Esophagus (tissue), 2 donors: ENCODE measurements at regions not wholly inside any gene's neighbourhood (a gene's known extent, or its start where the extent isn't known, plus 50 kb on each side); places are given as distances from the start of the nearest gene placed in this dataset.

Source experiments
- H3K27ac ChIP-seq, 2 donors: one replicate each; pipeline ENCODE4 v1.5.1; 2013; ENCODE audit warnings: low read depth in 2 of 2, mild to moderate bottlenecking in 2 of 2, inconsistent platforms in 1 of 2, low read length in 1 of 2, moderate library complexity in 1 of 2
- H3K27me3 ChIP-seq, 2 donors: one replicate each; pipeline ENCODE4 v1.6.1; 2013; ENCODE audit warnings: low read length in 2 of 2, control low read depth in 1 of 2, mild to moderate bottlenecking in 1 of 2; ENCODE audit not compliant: insufficient read depth in 2 of 2, control insufficient read depth in 1 of 2
- H3K36me3 ChIP-seq, 2 donors: one replicate each; pipeline ENCODE4 v1.6.1; 2013; ENCODE audit warnings: low read length in 1 of 2; ENCODE audit not compliant: control insufficient read depth in 2 of 2, insufficient read depth in 2 of 2
- H3K4me1 ChIP-seq, 2 donors: one replicate each; pipeline ENCODE4 v1.6.1; 2013; ENCODE audit warnings: low read length in 1 of 2; ENCODE audit not compliant: control insufficient read depth in 2 of 2, insufficient read depth in 2 of 2
- H3K4me3 ChIP-seq, 2 donors: one replicate each; pipeline ENCODE4 v1.5.1; 2013; ENCODE audit warnings: low read length in 2 of 2, mild to moderate bottlenecking in 2 of 2, low read depth in 1 of 2, moderate library complexity in 1 of 2
- H3K9me3 ChIP-seq, 2 donors: one replicate each; pipeline ENCODE4 v1.6.1; 2013; ENCODE audit warnings: mild to moderate bottlenecking in 2 of 2, low read depth in 1 of 2, low read length in 1 of 2, moderate library complexity in 1 of 2; ENCODE audit not compliant: control insufficient read depth in 2 of 2, insufficient read depth in 1 of 2
- WGBS, 2 donors: extraction: QIAGEN DNeasy Blood & Tissue Kit; methylation state at CpG; one replicate each; pipeline ENCODE4 v1.1.7; 2013; 5-methylcytosine and 5-hydroxymethylcytosine counted together
- donor health status: healthy with polysubstance abuse.
- donor health status: Bipolar disorder and iron deficiency.

GRCh38 chr13:20351281-20352022 is 119.3 kb upstream of the GJB6 start:
- Histone ChIP-seq H3K27ac (no peak overlapping the region), H3K4me3 (no peak overlapping the region), H3K9me3 (peaks cover 0 to 3% of the 10 kb centered on the region in 2 donors), H3K4me1 (peaks cover 0 to 5% of the 10 kb centered on the region in 2 donors), H3K27me3 (no peaks in the 10 kb centered on the region), H3K36me3 (no peaks in the 10 kb centered on the region)
- WGBS, 2 donors = 75 to 89% methylated on average over 6 of the region's 6 CpGs

DNA sequence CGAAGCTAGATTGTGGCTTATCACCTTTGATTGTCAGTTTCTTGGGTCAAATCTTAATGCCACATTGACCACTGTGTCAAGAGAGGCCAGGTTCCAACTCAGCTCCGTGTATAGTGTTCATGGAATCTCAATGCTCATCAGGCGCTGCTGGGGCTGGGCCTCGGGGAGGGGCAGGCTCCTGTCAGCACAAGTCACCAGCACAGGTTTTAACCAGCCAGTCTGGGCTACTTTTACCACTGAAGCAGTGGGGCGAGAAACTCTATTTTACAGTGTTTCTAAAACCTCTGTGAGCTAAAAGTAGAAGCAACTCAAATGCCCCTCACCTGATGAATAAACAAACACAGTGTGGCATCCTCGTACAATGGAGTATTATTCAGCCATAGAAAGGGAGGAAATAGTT is 118.7 kb upstream of the GJB6 start:
- Histone ChIP-seq H3K27ac (no peak overlapping the region), H3K4me3 (no peak overlapping the region), H3K27me3 (no peaks in the 10 kb centered on the region), H3K36me3 (no peaks in the 10 kb centered on the region), H3K9me3 (peaks cover 0 to 3% of the 10 kb centered on the region in 2 donors), H3K4me1 (peaks cover 0 to 5% of the 10 kb centered on the region in 2 donors)
- 49 to 61% methylated on average over 6 of the region's 6 CpGs for WGBS, 2 donors

DNA sequence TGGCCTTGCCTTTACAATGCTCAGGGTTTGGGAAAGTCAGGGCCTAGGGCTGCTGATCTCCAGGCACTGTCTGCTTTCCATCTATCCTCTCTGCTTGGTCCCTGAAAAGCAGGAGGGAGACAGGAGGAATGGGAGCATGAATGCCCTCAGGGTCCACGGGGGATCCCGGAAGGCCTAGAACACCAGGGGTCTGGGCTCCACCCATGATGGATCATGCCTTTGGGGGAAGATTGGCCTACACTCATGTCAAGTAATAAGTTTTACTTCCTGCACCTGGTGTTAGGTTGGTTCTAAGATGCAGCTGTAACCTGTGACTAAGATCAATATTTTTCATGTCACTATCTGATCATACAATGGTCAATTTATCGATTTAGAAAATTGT is 118.3 kb upstream of the GJB6 start:
- H3K27ac ChIP-seq = no peak overlapping the region
- peaks cover 0 to 3% of the 10 kb centered on the region in 2 donors for H3K9me3 ChIP-seq
- WGBS, 2 donors = 71 to 82% methylated on average over 3 of the region's 3 CpGs
- H3K4me1 ChIP-seq = peaks cover 0 to 5% of the 10 kb centered on the region in 2 donors
- no peaks in the 10 kb centered on the region for H3K36me3 ChIP-seq
- H3K27me3 ChIP-seq = no peaks in the 10 kb centered on the region
- H3K4me3 ChIP-seq = no peak overlapping the region

DNA sequence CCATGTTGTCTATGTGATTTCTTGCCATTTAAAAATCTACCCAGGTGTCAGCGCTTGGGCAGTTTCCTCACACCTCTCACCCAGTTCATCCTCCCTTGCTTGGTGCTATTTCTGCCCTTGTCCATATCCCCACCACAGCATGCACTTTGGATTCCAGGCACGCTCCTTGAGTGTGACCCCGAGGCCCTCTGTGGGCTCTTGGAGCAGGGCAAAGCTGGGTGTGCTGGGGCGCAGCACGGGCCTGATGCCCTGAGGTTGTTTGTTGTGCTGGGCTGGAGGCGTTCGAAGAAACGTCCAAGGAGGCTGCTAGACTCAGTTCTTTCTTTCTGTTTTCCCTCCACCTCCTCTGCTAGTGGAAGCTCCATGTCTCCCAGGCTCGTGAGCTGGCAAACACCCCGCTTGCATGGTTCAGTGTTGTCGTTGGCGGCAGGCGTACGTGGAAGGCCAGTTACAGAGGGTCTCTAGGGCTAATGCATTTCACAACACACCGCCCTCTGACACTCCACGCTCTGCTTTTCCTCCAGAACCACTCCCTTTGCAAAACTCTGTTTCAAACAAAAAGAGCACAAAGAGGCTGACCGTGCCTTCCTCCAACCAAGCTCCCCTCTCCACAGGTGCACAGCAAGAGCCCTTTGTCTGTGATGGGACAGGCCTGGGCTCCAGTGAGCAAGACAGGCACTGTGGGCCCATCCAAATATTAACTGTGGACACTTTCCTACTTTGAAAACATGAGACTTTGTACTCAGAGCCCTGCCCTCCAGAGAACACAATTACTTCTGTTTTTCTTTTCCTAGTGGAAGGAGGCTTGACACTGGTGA is 117.7 kb upstream of the GJB6 start:
- Histone ChIP-seq H3K9me3 (peaks cover 0 to 3% of the 10 kb centered on the region in 2 donors), H3K27ac (no peak overlapping the region), H3K27me3 (no peaks in the 10 kb centered on the region), H3K36me3 (no peaks in the 10 kb centered on the region), H3K4me1 (peaks cover 0 to 8% of the 10 kb centered on the region in 2 donors), H3K4me3 (no peak overlapping the region)
- 79 to 84% methylated on average over 17 of the region's 17 CpGs for WGBS, 2 donors

- no peak overlapping the region for H3K4me3 ChIP-seq
- 86 to 91% methylated on average over 8 of the region's 8 CpGs for WGBS, 2 donors
- no peak overlapping the region for H3K27ac ChIP-seq
- no peaks in the 10 kb centered on the region for H3K27me3 ChIP-seq
- peaks cover 0 to 3% of the 10 kb centered on the region in 2 donors for H3K9me3 ChIP-seq
- H3K36me3 ChIP-seq = no peaks in the 10 kb centered on the region
- peaks cover 0 to 8% of the 10 kb centered on the region in 2 donors for H3K4me1 ChIP-seq
These were observed 116.7 kb upstream of the GJB6 start for GRCh38 chr13:20348645-20349408.

DNA sequence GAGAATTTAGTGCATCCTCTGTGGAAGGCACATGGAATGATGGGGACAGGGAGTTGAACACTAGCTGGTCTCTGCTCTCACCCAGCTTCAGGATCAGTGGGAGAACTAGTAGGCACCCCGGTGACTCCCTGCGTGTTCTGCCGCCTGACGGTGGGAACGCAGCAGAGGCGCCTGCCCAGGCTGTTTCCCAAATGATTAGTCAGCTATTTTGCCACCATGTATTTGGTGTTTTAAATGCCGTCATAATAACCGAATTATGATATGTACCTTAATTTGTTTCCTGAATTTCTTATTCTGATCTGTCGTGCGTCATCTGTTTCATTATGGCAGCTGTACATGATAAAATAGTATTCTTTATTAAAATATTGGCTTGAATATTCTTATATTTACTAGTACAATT is 115.9 kb upstream of the GJB6 start:
- H3K27me3 ChIP-seq = no peaks in the 10 kb centered on the region
- WGBS, 2 donors = 95 to 96% methylated on average over 10 of the region's 10 CpGs
- H3K36me3 ChIP-seq = no peaks in the 10 kb centered on the region
- peaks cover 0 to 3% of the 10 kb centered on the region in 2 donors for H3K9me3 ChIP-seq
- peaks cover 0 to 8% of the 10 kb centered on the region in 2 donors for H3K4me1 ChIP-seq
- no peak overlapping the region for H3K4me3 ChIP-seq
- no peak overlapping the region for H3K27ac ChIP-seq

- 73 to 75% methylated on average over 10 of the region's 10 CpGs for WGBS, 2 donors
- Histone ChIP-seq H3K4me3 (no peak overlapping the region), H3K27ac (no peak overlapping the region), H3K27me3 (no peaks in the 10 kb centered on the region), H3K4me1 (peaks cover 0 to 7% of the 10 kb centered on the region in 2 donors), H3K36me3 (no peaks in the 10 kb centered on the region), H3K9me3 (peaks cover 0 to 3% of the 10 kb centered on the region in 2 donors)
These were observed 112.8 kb upstream of the GJB6 start for GRCh38 chr13:20344836-20345490.

- Histone ChIP-seq H3K4me3 (no peak overlapping the region), H3K4me1 (peaks cover 0 to 7% of the 10 kb centered on the region in 2 donors), H3K27me3 (no peaks in the 10 kb centered on the region), H3K36me3 (no peaks in the 10 kb centered on the region), H3K27ac (no peak overlapping the region), H3K9me3 (no peaks in the 10 kb centered on the region)
- 90 to 93% methylated on average over 3 of the region's 3 CpGs for WGBS, 2 donors
These were observed 110.2 kb upstream of the GJB6 start for GRCh38 chr13:20342311-20342710.

DNA sequence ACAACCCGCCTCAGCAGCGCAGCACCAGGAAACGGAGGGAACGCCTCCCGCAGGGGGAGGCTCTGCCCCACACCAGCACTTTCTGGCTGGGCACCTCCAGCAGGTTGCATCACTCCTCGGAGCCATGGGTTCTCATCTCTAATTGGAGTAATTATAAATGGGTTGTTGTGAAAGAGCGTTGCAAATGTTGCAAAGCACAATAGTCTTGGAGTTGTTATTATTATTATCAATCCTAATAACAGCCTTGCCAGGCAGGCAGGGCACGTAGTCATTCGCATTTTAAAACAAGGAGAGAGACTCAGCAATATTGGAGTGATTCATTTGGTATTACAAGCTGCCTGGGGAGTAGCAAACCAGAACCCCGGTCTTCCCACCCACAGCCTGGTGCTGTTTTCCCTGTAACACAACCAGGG is 108.6 kb upstream of the GJB6 start:
- peak overlapping the region; percentile 68 to 90 for H3K27ac ChIP-seq
- peaks cover 0 to 7% of the 10 kb centered on the region in 2 donors for H3K4me1 ChIP-seq
- H3K27me3 ChIP-seq = no peaks in the 10 kb centered on the region
- no peaks in the 10 kb centered on the region for H3K36me3 ChIP-seq
- no peaks in the 10 kb centered on the region for H3K9me3 ChIP-seq
- 58 to 60% methylated on average over 10 of the region's 10 CpGs for WGBS, 2 donors
- no peak overlapping the region for H3K4me3 ChIP-seq
